GM03348 (cell line): ENCODE measurements at regions not wholly inside any gene's neighbourhood (a gene's known extent, or its start where the extent isn't known, plus 50 kb on each side); places are given as distances from the start of the nearest gene placed in this dataset.
"Not testable (repeated sequence)": the region's sequence is repeated elsewhere in the genome, so short reads cannot be mapped to it uniquely, and the experiment has no call there.

ENCODE experiments used
- DNase-seq: peaks from one replicate; pipeline ENCODE4 v3.0.0; 2012; ENCODE audit warnings: low spot score

- DNase-seq = not testable (repeated sequence)
Measured at GRCh38 chr2:87643165-87643564, 104.7 kb upstream of the PLGLB2 start.

GRCh38 chr2:87647737-87648498 lies 100.0 kb upstream of the PLGLB2 start:
- not testable (repeated sequence) for DNase-seq

GRCh38 chr2:87648815-87649214 lies 99.1 kb upstream of the PLGLB2 start:
- not testable (repeated sequence) for DNase-seq

GRCh38 chr2:87649871-87650270 lies 98.0 kb upstream of the PLGLB2 start:
- not testable (repeated sequence) for DNase-seq

- not testable (repeated sequence) for DNase-seq
Measured at GRCh38 chr2:87650837-87651236, 97.0 kb upstream of the PLGLB2 start.

- not testable (repeated sequence) for DNase-seq
Measured at GRCh38 chr2:87651589-87651988, 96.3 kb upstream of the PLGLB2 start.

GRCh38 chr2:87653373-87653772 lies 94.5 kb upstream of the PLGLB2 start:
- not testable (repeated sequence) for DNase-seq

- not testable (repeated sequence) for DNase-seq
Measured at GRCh38 chr2:87654136-87654814, 93.6 kb upstream of the PLGLB2 start.

- not testable (repeated sequence) for DNase-seq
Measured at GRCh38 chr2:87657915-87658314, 90.0 kb upstream of the PLGLB2 start.

GRCh38 chr2:87658357-87658756 lies 89.5 kb upstream of the PLGLB2 start:
- DNase-seq = not testable (repeated sequence)

- not testable (repeated sequence) for DNase-seq
Measured at GRCh38 chr2:87658976-87659375, 88.9 kb upstream of the PLGLB2 start.

- not testable (repeated sequence) for DNase-seq
Measured at GRCh38 chr2:87660164-87660563, 87.7 kb upstream of the PLGLB2 start.

- not testable (repeated sequence) for DNase-seq
Measured at GRCh38 chr2:87662316-87663290, 85.3 kb upstream of the PLGLB2 start.

- DNase-seq = not testable (repeated sequence)
Measured at GRCh38 chr2:87663347-87663746, 84.5 kb upstream of the PLGLB2 start.

- not testable (repeated sequence) for DNase-seq
Measured at GRCh38 chr2:87667027-87667426, 80.9 kb upstream of the PLGLB2 start.

GRCh38 chr2:87668361-87668760 lies 79.5 kb upstream of the PLGLB2 start:
- not testable (repeated sequence) for DNase-seq

- DNase-seq = not testable (repeated sequence)
Measured at GRCh38 chr2:87669633-87670231, 78.2 kb upstream of the PLGLB2 start.

- DNase-seq = not testable (repeated sequence)
Measured at GRCh38 chr2:87672404-87672803, 75.5 kb upstream of the PLGLB2 start.

GRCh38 chr2:87674729-87675128 lies 73.2 kb upstream of the PLGLB2 start:
- DNase-seq = not testable (repeated sequence)

- DNase-seq = not testable (repeated sequence)
Measured at GRCh38 chr2:87675487-87675886, 72.4 kb upstream of the PLGLB2 start.

- not testable (repeated sequence) for DNase-seq
Measured at GRCh38 chr2:87677421-87677923, 70.4 kb upstream of the PLGLB2 start.
